Omental fat pad (tissue), 3 donors: ENCODE measurements at regions not wholly inside any gene's neighbourhood (a gene's known extent, or its start where the extent isn't known, plus 50 kb on each side); places are given as distances from the start of the nearest gene placed in this dataset.
"Not testable (repeated sequence)": the region's sequence is repeated elsewhere in the genome, so short reads cannot be mapped to it uniquely, and the experiment has no call there.

Experiments
- ATAC-seq: fragments of 150-250 bp; one replicate; pipeline ENCODE4 v1.9.1; 2016; ENCODE audit warnings: mild to moderate bottlenecking, moderate library complexity; ENCODE audit not compliant: low FRiP score
- DNase-seq: peaks from one replicate; pipeline ENCODE4 v3.0.0-alpha.2; 2019; ENCODE audit warnings: low spot score
- CTCF ChIP-seq, 3 donors: fragments of 450-650 bp; IDR thresholded peaks; one replicate each; pipeline ENCODE4 v1.5.1; 2016 to 2017; ENCODE audit warnings: antibody characterized with exemption in 3 of 3, mild to moderate bottlenecking in 3 of 3, moderate library complexity in 2 of 3

- no peak for TF ChIP-seq CTCF (IDR thresholded peaks at IDR 0.05)
- ATAC-seq (no peak), DNase-seq (no peak)
Measured at GRCh38 chr2:118423776-118424175, 335.5 kb downstream of the INSIG2 start.

- ATAC-seq (no peak), DNase-seq (no peak)
- no peak for TF ChIP-seq CTCF (IDR thresholded peaks at IDR 0.05)
Measured at GRCh38 chr2:118421648-118422047, 333.4 kb downstream of the INSIG2 start.

GRCh38 chr2:118417406-118418120, 329.3 kb downstream of the INSIG2 start:
- no peak for TF ChIP-seq CTCF (IDR thresholded peaks at IDR 0.05)
- DNase-seq: no peak
- ATAC-seq: no peak

GRCh38 chr2:118415186-118415585, 326.9 kb downstream of the INSIG2 start:
- not testable (repeated sequence) for DNase-seq, ATAC-seq

GRCh38 chr2:118403658-118404451, 315.6 kb downstream of the INSIG2 start:
- ATAC-seq (no peak), DNase-seq (no peak)
- no peak for TF ChIP-seq CTCF (IDR thresholded peaks at IDR 0.05)

GRCh38 chr2:118388771-118389170, 300.5 kb downstream of the INSIG2 start:
- no peak for TF ChIP-seq CTCF (IDR thresholded peaks at IDR 0.05)
- no peak for ATAC-seq

GRCh38 chr2:118387509-118387908, 299.2 kb downstream of the INSIG2 start:
- ATAC-seq: no peak
- no peak for DNase-seq
- TF ChIP-seq CTCF (IDR thresholded peaks at IDR 0.05): no peak

More at GRCh38 chr2:118388771-118389170, 300.5 kb downstream of the INSIG2 start:
- no peak for DNase-seq
